Suppressor macrophage treated with lipopolysaccharide for 1 hour (primary cell): ENCODE measurements at regions not wholly inside any gene's neighbourhood (a gene's known extent, or its start where the extent isn't known, plus 50 kb on each side); places are given as distances from the start of the nearest gene placed in this dataset.

Source experiments
- DNase-seq, 3 donors: peaks; one replicate each; pipeline ENCODE4 v3.0.0-alpha.2; 2020 to 2022

DNA sequence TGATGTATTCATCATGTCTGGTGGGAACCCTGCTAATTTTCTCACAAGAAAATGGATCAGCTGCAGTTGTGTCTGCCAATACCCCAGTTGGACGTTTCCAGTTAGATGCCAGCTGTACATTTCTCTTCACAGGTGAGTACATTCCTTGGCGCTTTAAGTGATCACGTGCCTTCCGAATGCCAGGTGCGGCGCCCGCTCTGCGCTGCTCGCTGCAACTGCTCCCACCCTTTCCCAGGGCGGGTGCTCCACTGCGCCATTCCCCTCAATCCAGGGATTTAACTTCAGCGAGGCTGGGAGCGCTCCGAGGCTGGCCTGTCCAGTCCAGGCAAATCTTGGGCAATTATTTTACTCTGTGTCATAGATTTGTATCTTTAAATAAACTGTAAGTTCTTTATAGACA lies 225.0 kb upstream of the RAB6C start:
- DNase-seq, result no peak

GRCh38 chr2:129754831-129755230 lies 224.6 kb upstream of the RAB6C start:
- no peak for DNase-seq

DNA sequence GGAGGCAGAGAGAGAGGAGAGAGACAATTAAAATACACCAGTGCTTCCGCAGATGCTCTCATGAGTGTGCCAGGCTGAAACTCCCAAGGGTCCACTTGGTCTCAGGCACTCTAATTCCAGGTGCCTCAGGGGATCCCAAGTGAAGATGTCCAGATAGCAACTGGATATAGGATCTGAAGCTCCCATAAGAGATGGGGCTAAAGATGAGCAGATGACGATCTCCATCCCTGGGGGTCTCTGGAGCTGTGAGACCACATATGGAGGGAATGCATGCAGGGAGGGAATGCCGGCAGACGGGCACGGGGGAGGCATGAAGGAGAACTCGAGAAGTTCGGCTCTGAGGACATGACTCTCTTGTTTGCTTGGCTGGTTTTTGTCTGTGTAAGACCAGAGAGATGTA lies 223.7 kb upstream of the RAB6C start:
- DNase-seq, result no peak

- no peak for DNase-seq
Observed at GRCh38 chr2:129756276-129756675, 223.2 kb upstream of the RAB6C start.

DNA sequence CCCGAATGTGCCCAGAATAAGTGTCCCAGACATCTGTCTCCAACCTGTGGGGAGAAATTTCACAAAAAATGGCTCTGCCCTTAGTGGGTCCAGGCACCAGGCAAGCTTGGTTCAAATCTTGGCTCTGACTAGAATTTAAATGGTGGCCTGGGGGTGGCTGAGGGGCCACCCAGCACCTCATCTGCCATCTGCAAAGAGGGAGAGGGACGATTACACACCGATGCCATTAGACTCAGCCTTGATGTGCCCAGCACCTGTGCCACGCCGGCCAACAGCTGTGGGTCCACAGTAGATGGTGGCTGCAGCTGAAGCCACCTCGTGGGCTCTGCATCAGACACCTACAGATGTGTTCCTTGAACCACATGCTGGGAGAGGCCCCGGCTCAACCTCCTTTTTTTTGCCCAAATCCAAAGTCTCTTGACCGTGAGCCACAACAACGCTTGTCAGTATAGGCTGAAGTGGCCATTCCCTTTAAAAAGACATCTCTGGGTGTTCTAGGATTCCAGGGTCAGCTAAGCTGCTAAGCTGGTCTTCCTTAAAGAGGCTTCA lies 222.0 kb upstream of the RAB6C start:
- DNase-seq, result no peak

DNA sequence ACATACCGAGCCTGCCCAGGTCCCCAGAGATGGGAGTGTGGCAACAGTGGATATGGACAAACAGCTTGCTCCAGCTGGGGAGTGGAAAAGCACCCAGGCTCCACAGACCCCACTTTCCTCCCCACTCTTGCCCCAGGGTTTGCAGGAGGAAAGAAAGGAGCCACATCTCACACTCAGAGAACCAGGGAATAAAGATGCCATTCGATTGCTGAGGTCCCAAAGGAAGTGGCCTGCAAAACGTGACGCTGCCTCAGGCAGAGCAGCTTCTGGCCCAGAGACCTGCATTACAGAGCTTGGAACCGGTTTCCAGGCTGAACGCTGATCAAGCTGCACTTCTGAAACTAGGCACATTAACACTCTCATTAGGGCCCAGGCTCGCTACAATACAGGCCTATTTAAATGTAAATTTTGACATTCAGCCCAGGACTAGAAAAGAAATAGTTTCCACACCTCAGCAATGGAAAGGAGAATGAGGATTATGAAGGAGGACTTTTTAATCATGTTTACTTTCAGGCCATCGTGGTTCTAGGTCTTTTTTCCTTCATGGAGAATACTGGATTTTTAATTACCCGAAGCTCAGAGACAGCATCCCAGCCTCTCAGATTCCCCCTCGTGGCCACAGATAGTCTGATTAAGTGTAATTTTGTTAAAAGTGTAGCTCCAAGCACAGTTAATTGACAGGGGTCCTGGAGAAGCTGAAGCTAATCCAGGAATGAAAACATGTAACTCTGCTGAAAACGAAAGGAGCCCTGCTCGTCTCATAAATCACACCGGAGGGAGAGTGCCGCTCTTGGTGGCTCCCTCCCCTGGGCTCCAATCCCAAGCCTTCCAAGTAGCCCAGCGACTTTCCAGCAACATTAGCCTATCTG lies 221.3 kb upstream of the RAB6C start:
- DNase-seq, result no peak

DNA sequence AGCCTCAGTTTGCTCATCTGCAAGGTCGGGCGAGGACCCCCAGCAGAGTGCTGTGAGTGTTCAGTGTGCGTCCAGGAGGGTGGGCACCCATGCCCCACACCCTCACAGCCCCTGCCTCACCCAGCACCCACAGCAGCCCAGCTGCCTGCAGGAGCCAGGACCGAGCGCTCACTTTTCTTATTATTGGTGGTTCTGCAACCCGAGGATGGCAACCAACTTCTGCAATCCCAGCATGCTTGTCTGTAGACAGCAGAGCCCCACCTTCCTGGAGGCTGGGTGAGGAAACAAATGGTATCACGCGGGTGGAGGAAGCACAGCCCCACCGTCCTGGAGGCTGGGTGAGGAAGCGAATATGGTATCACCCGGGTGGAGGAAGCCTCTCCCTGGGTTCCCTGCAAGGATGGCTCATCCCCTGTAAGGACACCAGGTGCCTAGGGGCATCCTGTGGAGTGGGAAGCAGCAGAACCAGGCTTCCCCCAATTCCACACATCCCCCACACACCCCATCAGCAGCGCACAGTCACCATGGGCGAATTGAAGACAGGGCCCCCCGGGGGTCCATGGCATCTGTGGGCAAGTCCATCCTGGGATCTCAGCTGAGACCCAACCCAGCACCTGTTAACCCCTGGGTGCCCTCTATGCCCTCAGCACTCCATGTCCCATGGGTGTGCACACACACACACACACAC lies 220.5 kb upstream of the RAB6C start:
- peak; percentile 58 to 79 (median 75) for DNase-seq

DNA sequence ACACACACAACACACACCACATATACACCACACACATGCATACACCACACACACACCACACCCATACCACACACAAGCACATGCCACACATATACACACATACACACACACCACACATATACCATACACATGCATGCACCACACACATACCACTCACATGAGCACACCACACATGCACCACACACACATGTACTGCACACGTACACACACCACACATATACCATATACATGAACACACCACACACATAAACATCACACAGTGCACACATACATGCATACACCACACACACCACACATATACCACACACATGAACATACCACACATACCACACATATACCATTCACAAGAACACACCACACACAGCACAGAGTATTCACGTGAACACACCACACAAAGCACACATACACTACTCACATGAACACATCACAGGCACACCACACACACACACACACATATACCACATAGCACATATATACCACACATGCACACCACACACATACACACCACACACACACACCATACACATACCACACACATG lies 219.9 kb upstream of the RAB6C start:
- DNase-seq, result no peak

- no peak for DNase-seq
Observed at GRCh38 chr2:129760669-129761068, 218.8 kb upstream of the RAB6C start.

- DNase-seq, result no peak
Observed at GRCh38 chr2:129761569-129762021, 217.9 kb upstream of the RAB6C start.

GRCh38 chr2:129762386-129763189 lies 216.9 kb upstream of the RAB6C start:
- no peak for DNase-seq

DNA sequence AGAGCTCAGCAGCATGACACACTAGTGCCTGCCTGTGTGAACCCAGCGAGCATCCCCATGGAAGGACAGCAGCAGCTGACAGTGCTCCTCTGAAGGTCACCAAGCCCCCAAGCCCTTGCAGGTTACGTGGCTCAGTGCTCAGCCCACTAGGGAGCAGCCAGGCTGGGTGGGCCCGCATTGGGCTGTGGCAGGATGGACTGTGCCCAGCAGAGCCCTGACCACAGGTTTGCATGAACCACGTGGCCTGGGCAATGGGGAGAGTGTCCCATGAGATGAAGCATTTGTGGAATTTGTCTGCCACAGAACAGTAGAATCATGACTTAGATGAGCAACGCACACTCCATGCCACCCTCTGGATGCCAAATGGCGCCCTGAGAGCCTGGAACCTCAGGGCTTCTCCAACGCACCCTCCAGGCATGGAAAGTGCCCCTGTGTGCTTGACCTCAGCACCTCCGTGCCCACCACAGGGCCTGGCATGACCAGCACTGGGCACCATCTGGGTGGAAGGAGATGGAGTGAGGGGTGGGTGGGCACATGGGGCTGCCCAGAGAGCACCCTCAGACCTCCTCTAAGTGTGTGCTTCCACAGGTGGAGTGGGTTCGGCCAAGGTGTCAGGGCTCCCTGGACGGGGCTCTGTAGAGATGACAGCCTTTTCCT lies 216.1 kb upstream of the RAB6C start:
- DNase-seq, result no peak

- DNase-seq, result peak in 2 of 3 donors; percentile 12 to 28
Observed at GRCh38 chr2:129763966-129764365, 215.5 kb upstream of the RAB6C start.

DNA sequence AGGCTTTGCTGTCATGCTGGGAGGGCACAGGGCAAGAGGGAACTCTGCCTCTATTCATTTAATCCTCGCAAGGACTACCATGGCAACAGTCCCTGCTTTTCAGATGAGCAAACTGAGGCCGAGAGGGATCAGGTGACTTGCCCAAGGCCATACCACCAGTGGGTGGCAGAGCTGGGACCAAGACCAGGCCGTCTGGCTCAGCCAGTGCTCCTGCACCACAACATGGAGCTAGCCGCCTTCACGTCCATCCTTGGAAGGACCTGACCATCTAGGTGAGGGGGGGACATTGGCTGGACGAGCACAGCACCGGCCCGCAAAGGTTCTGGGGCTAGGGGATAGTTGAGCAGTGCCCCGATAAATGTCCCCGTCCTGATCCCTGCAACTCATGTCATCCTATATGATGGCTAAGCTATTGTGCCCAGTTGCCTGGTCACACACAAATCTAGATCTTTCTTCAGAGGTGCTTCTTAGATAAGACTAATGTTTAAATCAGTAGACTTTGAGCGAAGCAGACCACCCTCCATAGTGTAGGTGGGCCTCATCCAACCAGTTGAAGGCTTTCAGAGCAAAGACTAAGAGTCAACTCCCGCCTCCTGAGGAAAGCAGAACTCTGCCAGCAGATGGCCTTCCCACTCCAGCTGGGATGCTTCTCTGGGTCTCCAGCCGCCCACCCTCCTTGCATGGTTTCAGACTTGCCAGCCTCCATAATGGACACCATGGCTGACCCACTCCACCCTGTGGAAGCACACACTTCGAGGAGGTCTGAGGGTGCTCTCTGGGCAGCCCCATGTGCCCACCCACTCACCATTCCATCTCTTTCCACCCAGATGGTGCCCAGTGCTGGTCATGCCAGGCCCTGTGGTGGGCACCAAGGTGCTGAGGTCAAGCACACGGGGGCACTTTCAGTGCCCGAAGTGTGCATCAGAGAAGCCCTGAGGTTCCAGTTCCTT lies 214.8 kb upstream of the RAB6C start:
- no peak for DNase-seq

- no peak for DNase-seq
Observed at GRCh38 chr2:129765326-129765677, 214.2 kb upstream of the RAB6C start.

- no peak for DNase-seq
Observed at GRCh38 chr2:129765678-129766351, 213.7 kb upstream of the RAB6C start.

- no peak for DNase-seq
Observed at GRCh38 chr2:129766374-129766993, 213.0 kb upstream of the RAB6C start.

DNA sequence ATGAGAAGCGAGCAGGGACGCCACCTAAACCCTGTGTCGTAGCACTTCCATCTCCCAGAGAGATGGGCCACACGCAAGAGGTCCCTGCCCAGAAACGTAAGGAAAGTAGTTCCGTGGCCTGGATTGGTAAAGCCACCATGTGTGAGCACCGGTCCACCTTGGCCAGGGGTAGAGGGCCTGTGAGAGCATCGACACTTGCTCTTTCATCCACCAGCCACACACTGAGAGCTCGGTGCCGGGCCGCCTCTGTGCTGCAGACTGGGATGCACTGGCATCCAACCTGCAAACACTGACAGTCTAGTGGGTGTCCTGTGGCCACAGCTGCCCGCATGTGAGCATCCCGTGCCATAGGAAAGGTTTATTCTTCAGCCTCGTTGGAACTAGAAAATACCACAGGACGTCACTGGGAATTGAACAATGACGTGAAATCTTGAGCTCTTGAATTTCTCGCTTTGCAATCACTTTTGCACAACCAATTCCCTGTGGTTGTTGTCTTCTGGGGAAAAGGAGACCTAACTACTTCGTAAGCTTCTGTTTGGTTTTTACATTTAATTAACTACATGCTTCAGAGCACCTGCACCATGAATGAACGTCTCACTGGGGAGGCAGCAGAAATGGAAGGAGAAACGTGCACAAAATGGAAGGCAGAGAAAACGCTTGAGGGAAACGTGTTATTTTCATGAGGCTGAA lies 212.0 kb upstream of the RAB6C start:
- DNase-seq, result no peak

DNA sequence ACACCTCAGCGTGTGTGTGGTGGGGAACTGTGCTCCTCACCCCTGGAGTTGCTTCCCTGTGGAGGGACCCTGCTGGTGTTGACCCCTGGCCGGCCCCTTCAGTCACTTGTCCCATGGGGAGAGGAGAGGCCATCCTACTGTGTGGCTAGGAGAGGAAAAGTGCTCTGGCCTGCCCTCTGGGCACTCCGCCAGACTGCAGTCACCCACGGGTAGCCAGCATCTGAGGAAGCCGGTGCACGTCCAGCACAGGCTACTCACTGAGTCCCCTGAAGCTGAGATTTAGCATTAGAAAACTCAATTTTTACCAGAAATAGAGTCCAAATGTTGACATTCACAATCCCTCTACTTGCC lies 211.5 kb upstream of the RAB6C start:
- DNase-seq, result no peak
